ENCODE measurements at regions not wholly inside any gene's neighbourhood (a gene's known extent, or its start where the extent isn't known, plus 50 kb on each side); places are given as distances from the start of the nearest gene placed in this dataset.

DNA sequence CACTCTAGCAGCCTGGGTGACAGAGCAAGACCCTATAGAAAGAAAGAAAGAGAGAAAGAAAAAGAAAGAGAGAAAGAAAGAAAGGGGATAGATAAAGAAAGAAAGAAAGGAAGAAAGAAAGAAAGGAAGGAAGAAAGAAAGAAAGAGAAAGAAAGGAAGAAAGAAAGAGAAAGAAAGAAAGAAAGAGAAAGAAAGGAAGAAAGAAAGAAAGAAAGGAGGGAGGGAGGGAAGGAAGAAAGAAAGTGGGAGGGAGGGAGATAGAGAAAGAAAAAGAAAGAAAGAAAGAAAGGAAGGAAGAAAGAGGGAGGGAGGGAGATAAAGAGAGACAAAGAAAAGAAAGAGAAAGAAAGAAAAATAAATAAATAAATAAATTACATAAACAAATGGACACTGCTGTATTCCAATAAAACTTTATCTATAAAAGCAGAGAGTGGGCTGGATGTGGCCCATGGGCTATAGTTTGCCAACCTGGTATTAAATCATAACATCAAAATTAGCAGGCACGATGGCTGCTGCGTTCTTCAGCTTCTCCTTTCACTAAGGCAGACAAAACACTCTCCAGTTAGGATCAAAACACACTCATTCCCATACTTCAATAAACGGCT is 165.0 kb downstream of the ZNF674 start:
- TF ChIP-seq, protein P1, sequence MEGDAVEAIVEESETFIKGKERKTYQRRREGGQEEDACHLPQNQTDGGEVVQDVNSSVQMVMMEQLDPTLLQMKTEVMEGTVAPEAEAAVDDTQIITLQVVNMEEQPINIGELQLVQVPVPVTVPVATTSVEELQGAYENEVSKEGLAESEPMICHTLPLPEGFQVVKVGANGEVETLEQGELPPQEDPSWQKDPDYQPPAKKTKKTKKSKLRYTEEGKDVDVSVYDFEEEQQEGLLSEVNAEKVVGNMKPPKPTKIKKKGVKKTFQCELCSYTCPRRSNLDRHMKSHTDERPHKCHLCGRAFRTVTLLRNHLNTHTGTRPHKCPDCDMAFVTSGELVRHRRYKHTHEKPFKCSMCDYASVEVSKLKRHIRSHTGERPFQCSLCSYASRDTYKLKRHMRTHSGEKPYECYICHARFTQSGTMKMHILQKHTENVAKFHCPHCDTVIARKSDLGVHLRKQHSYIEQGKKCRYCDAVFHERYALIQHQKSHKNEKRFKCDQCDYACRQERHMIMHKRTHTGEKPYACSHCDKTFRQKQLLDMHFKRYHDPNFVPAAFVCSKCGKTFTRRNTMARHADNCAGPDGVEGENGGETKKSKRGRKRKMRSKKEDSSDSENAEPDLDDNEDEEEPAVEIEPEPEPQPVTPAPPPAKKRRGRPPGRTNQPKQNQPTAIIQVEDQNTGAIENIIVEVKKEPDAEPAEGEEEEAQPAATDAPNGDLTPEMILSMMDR (IDR thresholded peaks at IDR 0.05; ENCODE audit: insufficient read depth, low read length): no peak
- TF ChIP-seq, protein P2, sequence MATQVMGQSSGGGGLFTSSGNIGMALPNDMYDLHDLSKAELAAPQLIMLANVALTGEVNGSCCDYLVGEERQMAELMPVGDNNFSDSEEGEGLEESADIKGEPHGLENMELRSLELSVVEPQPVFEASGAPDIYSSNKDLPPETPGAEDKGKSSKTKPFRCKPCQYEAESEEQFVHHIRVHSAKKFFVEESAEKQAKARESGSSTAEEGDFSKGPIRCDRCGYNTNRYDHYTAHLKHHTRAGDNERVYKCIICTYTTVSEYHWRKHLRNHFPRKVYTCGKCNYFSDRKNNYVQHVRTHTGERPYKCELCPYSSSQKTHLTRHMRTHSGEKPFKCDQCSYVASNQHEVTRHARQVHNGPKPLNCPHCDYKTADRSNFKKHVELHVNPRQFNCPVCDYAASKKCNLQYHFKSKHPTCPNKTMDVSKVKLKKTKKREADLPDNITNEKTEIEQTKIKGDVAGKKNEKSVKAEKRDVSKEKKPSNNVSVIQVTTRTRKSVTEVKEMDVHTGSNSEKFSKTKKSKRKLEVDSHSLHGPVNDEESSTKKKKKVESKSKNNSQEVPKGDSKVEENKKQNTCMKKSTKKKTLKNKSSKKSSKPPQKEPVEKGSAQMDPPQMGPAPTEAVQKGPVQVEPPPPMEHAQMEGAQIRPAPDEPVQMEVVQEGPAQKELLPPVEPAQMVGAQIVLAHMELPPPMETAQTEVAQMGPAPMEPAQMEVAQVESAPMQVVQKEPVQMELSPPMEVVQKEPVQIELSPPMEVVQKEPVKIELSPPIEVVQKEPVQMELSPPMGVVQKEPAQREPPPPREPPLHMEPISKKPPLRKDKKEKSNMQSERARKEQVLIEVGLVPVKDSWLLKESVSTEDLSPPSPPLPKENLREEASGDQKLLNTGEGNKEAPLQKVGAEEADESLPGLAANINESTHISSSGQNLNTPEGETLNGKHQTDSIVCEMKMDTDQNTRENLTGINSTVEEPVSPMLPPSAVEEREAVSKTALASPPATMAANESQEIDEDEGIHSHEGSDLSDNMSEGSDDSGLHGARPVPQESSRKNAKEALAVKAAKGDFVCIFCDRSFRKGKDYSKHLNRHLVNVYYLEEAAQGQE (IDR thresholded peaks at IDR 0.05; ENCODE audit: insufficient replicate concordance, low read depth): no peak
